ENCODE measurements at regions not wholly inside any gene's neighbourhood (a gene's known extent, or its start where the extent isn't known, plus 50 kb on each side); places are given as distances from the start of the nearest gene placed in this dataset.

GRCh38 chr10:109324721-109325120, 598.6 kb downstream of the XPNPEP1 start:
- H3K4me3 Mint-ChIP-seq: no peak overlapping the region
- H3K27me3 ChIP-seq (ENCODE audit: insufficient read depth): no peaks in the 10 kb centered on the region
- H3K9me3 Mint-ChIP-seq: peaks cover 6% of the 10 kb centered on the region; the same call in 1 of the 3 replicates
- no peaks in the 10 kb centered on the region for H3K9me2 ChIP-seq (ENCODE audit: insufficient read depth)
- no peaks in the 10 kb centered on the region for H3K36me3 Mint-ChIP-seq (ENCODE audit: low read depth)
- H3K4me3 ChIP-seq: no peak overlapping the region
- H3K79me2 ChIP-seq (replicated peaks; ENCODE audit: insufficient read depth): no peaks in the 10 kb centered on the region
- no peaks in the 10 kb centered on the region for H3F3A ChIP-seq (replicated peaks; ENCODE audit: low read depth)
- no peak for DNase-seq (ENCODE audit: low spot score)
- TF ChIP-seq JUNB (IDR thresholded peaks at IDR 0.05; ENCODE audit: unreplicated experiment) (no peak), CREB1 (CRISPR knock-in tag; IDR thresholded peaks at IDR 0.05; ENCODE audit: low read depth) (no peak), EZH2phosphoT487 (IDR thresholded peaks at IDR 0.05; ENCODE audit: unreplicated experiment) (no peak)
- H3K27me3 Mint-ChIP-seq (ENCODE audit: insufficient read depth, low read depth, poor library complexity): peaks cover 4% of the 10 kb centered on the region
- no peak for ATAC-seq
- H3K4me2 ChIP-seq: no peak overlapping the region
- no peaks in the 10 kb centered on the region for H3K4me1 Mint-ChIP-seq
- H4K20me1 ChIP-seq (replicated peaks; ENCODE audit: insufficient read depth): no peaks in the 10 kb centered on the region
- H3K27ac Mint-ChIP-seq: no peak overlapping the region
- H3K27ac ChIP-seq (ENCODE audit: low read depth): no peak overlapping the region
- no peak overlapping the region for H2AFZ ChIP-seq
- no peaks in the 10 kb centered on the region for H3K36me3 ChIP-seq (ENCODE audit: insufficient read depth)
- no peaks in the 10 kb centered on the region for H3K4me1 ChIP-seq (ENCODE audit: insufficient read depth)

GRCh38 chr10:109317746-109318366, 605.5 kb downstream of the XPNPEP1 start:
- H3K27ac ChIP-seq (ENCODE audit: low read depth): no peak overlapping the region
- H3K4me1 ChIP-seq (ENCODE audit: insufficient read depth): no peaks in the 10 kb centered on the region
- H3F3A ChIP-seq (replicated peaks; ENCODE audit: low read depth): no peaks in the 10 kb centered on the region
- no peak overlapping the region for H2AFZ ChIP-seq
- Mint-ChIP-seq H3K27ac (no peak overlapping the region), H3K4me1 (no peaks in the 10 kb centered on the region), H3K4me3 (no peak overlapping the region), H3K9me3 (peaks cover 6% of the 10 kb centered on the region; the same call in 2 of the 3 replicates), H3K27me3 (ENCODE audit: insufficient read depth, low read depth, poor library complexity) (no peaks in the 10 kb centered on the region), H3K36me3 (ENCODE audit: low read depth) (no peaks in the 10 kb centered on the region)
- peaks cover 6% of the 10 kb centered on the region; the same call in 1 of the 2 replicates for H3K9me2 ChIP-seq (ENCODE audit: insufficient read depth)
- no peaks in the 10 kb centered on the region for H4K20me1 ChIP-seq (replicated peaks; ENCODE audit: insufficient read depth)
- H3K36me3 ChIP-seq (ENCODE audit: insufficient read depth): no peaks in the 10 kb centered on the region
- ATAC-seq (no peak), DNase-seq (ENCODE audit: low spot score) (no peak)
- no peaks in the 10 kb centered on the region for H3K79me2 ChIP-seq (replicated peaks; ENCODE audit: insufficient read depth)
- no peak overlapping the region for H3K4me3 ChIP-seq
- no peaks in the 10 kb centered on the region for H3K27me3 ChIP-seq (ENCODE audit: insufficient read depth)
- no peak overlapping the region for H3K4me2 ChIP-seq
- no peak for TF ChIP-seq ZNF331 (CRISPR knock-in tag; IDR thresholded peaks at IDR 0.05; ENCODE audit: low read depth)
- TF ChIP-seq EZH2 (IDR thresholded peaks at IDR 0.05; ENCODE audit: low read depth, unreplicated experiment): no peak
- TF ChIP-seq JUNB (IDR thresholded peaks at IDR 0.05; ENCODE audit: unreplicated experiment): no peak
- TF ChIP-seq REST (IDR thresholded peaks at IDR 0.05; ENCODE audit: unreplicated experiment): no peak
- no peak for TF ChIP-seq ETS1 (IDR thresholded peaks at IDR 0.05)
- TF ChIP-seq STAT1 (IDR thresholded peaks at IDR 0.05; ENCODE audit: unreplicated experiment): no peak
- TF ChIP-seq NANOG (IDR thresholded peaks at IDR 0.05; ENCODE audit: borderline replicate concordance): no peak
- no peak for TF ChIP-seq CTCF (conservative IDR thresholded peaks at IDR 0.05; ENCODE audit: low read depth in 2 of 2)
- no peak for TF ChIP-seq ZNF114 (CRISPR knock-in tag; IDR thresholded peaks at IDR 0.05)
- no peak for TF ChIP-seq CREB1 (CRISPR knock-in tag; IDR thresholded peaks at IDR 0.05; ENCODE audit: low read depth)

Measured in GM23338 (cell line).